ENCODE measurements at regions not wholly inside any gene's neighbourhood (a gene's known extent, or its start where the extent isn't known, plus 50 kb on each side); places are given as distances from the start of the nearest gene placed in this dataset.

DNA sequence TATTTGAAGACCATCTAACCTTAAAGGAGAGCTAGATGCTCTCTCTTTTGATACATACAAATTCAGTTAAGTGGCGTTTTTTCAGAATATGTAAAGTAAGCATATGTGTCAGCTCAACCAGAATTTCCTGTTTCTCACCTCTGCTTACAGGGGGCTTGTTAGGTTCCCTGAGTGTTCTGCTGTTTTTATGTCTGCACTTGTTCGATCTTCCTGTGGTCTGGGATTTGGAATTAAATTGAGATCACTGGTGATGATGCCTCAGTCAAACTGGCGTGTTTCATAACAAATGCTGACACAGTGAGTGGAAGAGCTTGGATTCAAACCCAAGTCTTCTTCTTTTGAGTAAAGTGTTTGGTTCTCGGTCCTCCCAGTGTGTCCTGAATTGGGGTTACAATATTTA, 348.3 kb upstream of the AKR1E2 start:
- TF ChIP-seq, protein P1, sequence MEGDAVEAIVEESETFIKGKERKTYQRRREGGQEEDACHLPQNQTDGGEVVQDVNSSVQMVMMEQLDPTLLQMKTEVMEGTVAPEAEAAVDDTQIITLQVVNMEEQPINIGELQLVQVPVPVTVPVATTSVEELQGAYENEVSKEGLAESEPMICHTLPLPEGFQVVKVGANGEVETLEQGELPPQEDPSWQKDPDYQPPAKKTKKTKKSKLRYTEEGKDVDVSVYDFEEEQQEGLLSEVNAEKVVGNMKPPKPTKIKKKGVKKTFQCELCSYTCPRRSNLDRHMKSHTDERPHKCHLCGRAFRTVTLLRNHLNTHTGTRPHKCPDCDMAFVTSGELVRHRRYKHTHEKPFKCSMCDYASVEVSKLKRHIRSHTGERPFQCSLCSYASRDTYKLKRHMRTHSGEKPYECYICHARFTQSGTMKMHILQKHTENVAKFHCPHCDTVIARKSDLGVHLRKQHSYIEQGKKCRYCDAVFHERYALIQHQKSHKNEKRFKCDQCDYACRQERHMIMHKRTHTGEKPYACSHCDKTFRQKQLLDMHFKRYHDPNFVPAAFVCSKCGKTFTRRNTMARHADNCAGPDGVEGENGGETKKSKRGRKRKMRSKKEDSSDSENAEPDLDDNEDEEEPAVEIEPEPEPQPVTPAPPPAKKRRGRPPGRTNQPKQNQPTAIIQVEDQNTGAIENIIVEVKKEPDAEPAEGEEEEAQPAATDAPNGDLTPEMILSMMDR (IDR thresholded peaks at IDR 0.05; ENCODE audit: borderline replicate concordance, extremely low read depth, low read length, poor library complexity, severe bottlenecking), result no peak
- TF ChIP-seq EZH2 (IDR thresholded peaks at IDR 0.05; ENCODE audit: borderline replicate concordance, low read depth, low read length, severe bottlenecking), result no peak

Measured in DND-41 (cell line).